H9 (cell line): ENCODE measurements at regions not wholly inside any gene's neighbourhood (a gene's known extent, or its start where the extent isn't known, plus 50 kb on each side); places are given as distances from the start of the nearest gene placed in this dataset.

Experiments used
- DNase-seq: peaks from one replicate; pipeline ENCODE4 v3.0.0-alpha.2; 2017
- H2AFZ ChIP-seq: one replicate; pipeline ENCODE4 v1.6.1; 2013; ENCODE audit warnings: mild to moderate bottlenecking, low read length, control low read depth, moderate library complexity
- H2AK5ac ChIP-seq: 2 replicates; pipeline ENCODE4 v1.6.1; 2013; ENCODE audit warnings: low read length, control low read depth, mixed read lengths; ENCODE audit not compliant: insufficient read length
- H2BK120ac ChIP-seq: one replicate; pipeline ENCODE4 v1.6.1; 2013; ENCODE audit warnings: low read depth, mild to moderate bottlenecking, low read length, control low read depth, inconsistent platforms; ENCODE audit not compliant: poor library complexity, severe bottlenecking
- H2BK12ac ChIP-seq: 2 replicates; pipeline ENCODE4 v1.6.1; 2013; ENCODE audit warnings: low read length, control low read depth, mixed read lengths, low read depth; ENCODE audit not compliant: insufficient read length
- H2BK15ac ChIP-seq: 2 replicates; pipeline ENCODE4 v1.6.1; 2013; ENCODE audit warnings: low read depth, low read length, control low read depth
- H2BK20ac ChIP-seq: one replicate; pipeline ENCODE4 v1.6.1; 2013; ENCODE audit warnings: low read depth, mild to moderate bottlenecking, low read length, control low read depth, inconsistent platforms; ENCODE audit not compliant: poor library complexity, severe bottlenecking
- H2BK5ac ChIP-seq: 2 replicates; pipeline ENCODE4 v1.6.1; 2013; ENCODE audit warnings: low read length, control low read depth, mixed read lengths; ENCODE audit not compliant: insufficient read length
- H3K14ac ChIP-seq: 2 replicates; pipeline ENCODE4 v1.6.1; 2013; ENCODE audit warnings: low read length, control low read depth; ENCODE audit not compliant: insufficient read depth
- H3K18ac ChIP-seq: 2 replicates; pipeline ENCODE4 v1.6.1; 2013; ENCODE audit warnings: low read depth, mild to moderate bottlenecking, mixed read lengths, low read length, control low read depth; ENCODE audit not compliant: insufficient read length
- H3K23ac ChIP-seq: 2 replicates; pipeline ENCODE4 v1.6.1; 2013; ENCODE audit warnings: low read length, control low read depth, mixed read lengths, low read depth; ENCODE audit not compliant: insufficient read length
- H3K23me2 ChIP-seq: 2 replicates; pipeline ENCODE4 v1.6.1; 2013; ENCODE audit warnings: low read depth, mild to moderate bottlenecking, mixed read lengths, low read length, control low read depth; ENCODE audit not compliant: insufficient read length, poor library complexity, severe bottlenecking
- H3K27ac ChIP-seq: 2 replicates; pipeline ENCODE4 v1.5.1; 2013; ENCODE audit warnings: low read length, control low read depth, mixed read lengths, low read depth; ENCODE audit not compliant: insufficient read length
- H3K27me3 ChIP-seq: 2 replicates; pipeline ENCODE4 v1.6.1; 2013; ENCODE audit warnings: low read length, control low read depth, inconsistent platforms; ENCODE audit not compliant: insufficient read depth
- H3K4ac ChIP-seq: 2 replicates; pipeline ENCODE4 v1.6.1; 2013; ENCODE audit warnings: low read depth, mild to moderate bottlenecking, control low read depth, inconsistent platforms, low read length, moderate library complexity
- H3K4me1 ChIP-seq: 2 replicates; pipeline ENCODE4 v1.6.1; 2013; ENCODE audit warnings: low read length, control low read depth, inconsistent platforms; ENCODE audit not compliant: insufficient read depth
- H3K4me2 ChIP-seq: 2 replicates; pipeline ENCODE4 v1.6.1; 2013; ENCODE audit warnings: low read length, control low read depth, mixed read lengths; ENCODE audit not compliant: insufficient read length, insufficient read depth
- H3K56ac ChIP-seq: 2 replicates; pipeline ENCODE4 v1.6.1; 2013; ENCODE audit warnings: low read depth, mild to moderate bottlenecking, mixed read lengths, low read length, control low read depth; ENCODE audit not compliant: insufficient read length
- H3K79me1 ChIP-seq: 2 replicates; pipeline ENCODE4 v1.6.1; 2013; ENCODE audit warnings: low read depth, mild to moderate bottlenecking, moderate library complexity, low read length, control low read depth, inconsistent platforms; ENCODE audit not compliant: insufficient read depth, poor library complexity, severe bottlenecking
- H3K79me2 ChIP-seq: 2 replicates; pipeline ENCODE4 v1.6.1; 2013; ENCODE audit warnings: low read length, control low read depth, inconsistent platforms; ENCODE audit not compliant: insufficient read depth
- H3K9ac ChIP-seq: 2 replicates; pipeline ENCODE4 v1.6.1; 2013; ENCODE audit warnings: low read length, control low read depth, mixed read lengths; ENCODE audit not compliant: insufficient read length; ENCODE audit errors: extremely low read depth
- H3K9me3 ChIP-seq: one replicate; pipeline ENCODE4 v1.6.1; 2013; ENCODE audit warnings: low read depth, low read length, inconsistent platforms; ENCODE audit not compliant: control insufficient read depth
- H3T11ph ChIP-seq: one replicate; pipeline ENCODE4 v1.6.1; 2013; ENCODE audit warnings: mild to moderate bottlenecking, low read length, control low read depth, inconsistent platforms
- H4K20me1 ChIP-seq: one replicate; pipeline ENCODE4 v1.6.1; 2013; ENCODE audit not compliant: control insufficient read depth, insufficient read length, insufficient read depth
- H4K5ac ChIP-seq: 2 replicates; pipeline ENCODE4 v1.6.1; 2013; ENCODE audit warnings: low read depth, mild to moderate bottlenecking, mixed read lengths, low read length, control low read depth; ENCODE audit not compliant: insufficient read length
- H4K8ac ChIP-seq: replicated peaks from 2 replicates; pipeline ENCODE4 v1.6.1; 2013; ENCODE audit warnings: low read length, control low read depth, mixed read lengths, low read depth; ENCODE audit not compliant: insufficient read length
- H4K91ac ChIP-seq: 2 replicates; pipeline ENCODE4 v1.6.1; 2013; ENCODE audit warnings: low read depth, mild to moderate bottlenecking, moderate library complexity, mixed read lengths, low read length, control low read depth; ENCODE audit not compliant: insufficient read length
- H3K27ac Mint-ChIP-seq, 3 experiments: 2 replicates in 2 of 3; 3 replicates in 1 of 3; pipeline ENCODE4 v1.8.0; 2020 to 2021; ENCODE audit warnings: mixed read lengths in 3 of 3, mild to moderate bottlenecking in 1 of 3, moderate library complexity in 1 of 3
- H3K27me3 Mint-ChIP-seq: 2 replicates; pipeline ENCODE4 v1.8.0; 2021; ENCODE audit warnings: low read depth, mild to moderate bottlenecking, moderate library complexity, mixed read lengths
- H3K36me3 Mint-ChIP-seq, 3 experiments: 2 replicates in 2 of 3; 3 replicates in 1 of 3; pipeline ENCODE4 v1.8.0; 2020 to 2021; ENCODE audit warnings: low read depth in 3 of 3, mixed read lengths in 3 of 3; ENCODE audit not compliant: insufficient read depth in 1 of 3
- H3K4me1 Mint-ChIP-seq, 2 experiments: 2 replicates each; pipeline ENCODE4 v1.8.0; 2020; ENCODE audit warnings: mixed read lengths in 2 of 2
- H3K4me3 Mint-ChIP-seq, 2 experiments: 2 replicates in 1 of 2; 3 replicates in 1 of 2; pipeline ENCODE4 v1.8.0; 2020 to 2021; ENCODE audit warnings: mild to moderate bottlenecking in 2 of 2, mixed read lengths in 2 of 2, moderate library complexity in 1 of 2
- H3K9me3 Mint-ChIP-seq, 2 experiments: 2 replicates in 1 of 2; 3 replicates in 1 of 2; pipeline ENCODE4 v1.8.0; 2020; ENCODE audit warnings: mild to moderate bottlenecking in 2 of 2, mixed read lengths in 2 of 2, moderate library complexity in 1 of 2
- CTCF ChIP-seq: fragments of 200-600 bp; sonication (generic); conservative IDR thresholded peaks from 3 replicates; pipeline ENCODE4 v1.8.0; 2021; ENCODE audit warnings: antibody characterized with exemption, mild to moderate bottlenecking
- WGBS: extraction: QIAGEN DNeasy Blood & Tissue Kit; methylation state at CpG from one replicate; pipeline ENCODE4 v1.1.7; 2013; ENCODE audit warnings: missing lambda C conversion rate, low lambda C conversion rate, mixed read lengths; ENCODE audit not compliant: insufficient read length; ENCODE audit errors: extremely low coverage; 5-methylcytosine and 5-hydroxymethylcytosine counted together

DNA sequence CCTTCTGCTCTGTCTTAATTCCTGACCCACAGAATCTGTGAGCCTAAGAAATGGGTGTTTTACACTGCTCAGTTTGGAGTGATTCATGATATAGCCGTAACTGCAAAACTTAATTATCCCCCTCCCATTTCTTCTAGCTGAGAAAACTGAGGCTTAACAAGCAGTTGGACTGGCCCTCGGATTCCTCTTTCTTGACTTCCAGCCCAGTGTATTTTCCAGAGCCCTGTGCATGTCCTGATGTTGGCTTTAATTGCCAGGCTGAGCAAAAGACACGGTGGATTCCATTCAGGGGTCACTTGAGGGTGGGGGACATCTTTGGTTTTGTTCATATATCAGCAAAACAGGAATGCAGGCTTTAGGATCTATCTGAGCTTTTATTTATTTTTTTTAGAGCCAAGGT, 489.8 kb downstream of the TYW1 start:
- H3K79me1 ChIP-seq, result no peaks in the 10 kb centered on the region
- WGBS, result no CpG with 5 or more reads among the region's 3 CpGs
- no peak overlapping the region for H3K4me3 Mint-ChIP-seq
- H3K14ac ChIP-seq, result no peak overlapping the region
- no peak overlapping the region for H3K27ac ChIP-seq
- H4K20me1 ChIP-seq, result no peaks in the 10 kb centered on the region
- H2BK20ac ChIP-seq, result no peak overlapping the region
- no peaks in the 10 kb centered on the region; a peak in 1 of 7 replicates for H3K36me3 Mint-ChIP-seq
- H3K27ac Mint-ChIP-seq, result no peak overlapping the region
- H3K27me3 Mint-ChIP-seq, result peaks cover 30% of the 10 kb centered on the region
- H3K4me1 ChIP-seq, result no peaks in the 10 kb centered on the region
- H3K79me2 ChIP-seq, result no peaks in the 10 kb centered on the region
- H2BK12ac ChIP-seq, result no peak overlapping the region
- H3K4ac ChIP-seq, result no peak overlapping the region
- no peak overlapping the region for H2BK5ac ChIP-seq
- H2AK5ac ChIP-seq, result no peak overlapping the region
- H4K5ac ChIP-seq, result no peak overlapping the region
- no peak for DNase-seq
- no peak overlapping the region for H3K56ac ChIP-seq
- no peak overlapping the region for H2BK120ac ChIP-seq
- H2AFZ ChIP-seq, result no peak overlapping the region
- H3K9me3 ChIP-seq, result no peaks in the 10 kb centered on the region
- H2BK15ac ChIP-seq, result no peak overlapping the region
- peaks cover 3% of the 10 kb centered on the region for H3K23me2 ChIP-seq
- H3K9ac ChIP-seq, result no peak overlapping the region
- H4K8ac ChIP-seq, result no peak overlapping the region
- peaks cover 11 to 14% of the 10 kb centered on the region in 2 experiments for H3K4me1 Mint-ChIP-seq
- no peak overlapping the region for H4K91ac ChIP-seq
- peaks cover 3% of the 10 kb centered on the region in 2 experiments; a peak in 3 of 5 replicates for H3K9me3 Mint-ChIP-seq
- no peak overlapping the region for H3K23ac ChIP-seq
- H3K4me2 ChIP-seq, result no peak overlapping the region
- no peak overlapping the region for H3K18ac ChIP-seq
- no peaks in the 10 kb centered on the region for H3K27me3 ChIP-seq
- TF ChIP-seq CTCF, result no peak
- no peak overlapping the region for H3T11ph ChIP-seq
